ENCODE measurements at regions not wholly inside any gene's neighbourhood (a gene's known extent, or its start where the extent isn't known, plus 50 kb on each side); places are given as distances from the start of the nearest gene placed in this dataset.

GRCh38 chr9:99282406-99282805 is 60.3 kb downstream of the SEC61B start:
- no peak for DNase-seq (ENCODE audit: low spot score)

- DNase-seq (ENCODE audit: low spot score) = no peak
Observed at GRCh38 chr9:99285965-99286364, 63.9 kb downstream of the SEC61B start.

DNA sequence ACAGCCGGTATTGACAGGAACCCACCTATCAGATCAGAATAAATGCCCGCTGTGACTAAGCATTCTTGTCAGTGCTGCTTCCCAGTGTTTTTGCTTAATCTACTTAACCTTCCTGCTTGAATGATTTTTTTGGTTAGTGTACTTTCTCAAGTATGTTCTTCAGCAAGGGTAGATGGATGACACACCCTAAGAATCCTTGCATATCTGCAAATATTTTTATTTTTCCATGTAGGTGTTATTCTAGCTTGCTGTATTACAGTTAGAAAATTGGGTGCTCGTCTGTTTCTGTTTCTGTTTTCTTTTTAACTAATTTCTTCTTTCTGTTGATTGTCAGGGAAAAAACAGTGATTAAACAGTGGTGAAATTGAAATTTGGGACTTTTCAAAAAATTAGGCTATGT is 64.5 kb downstream of the SEC61B start:
- DNase-seq (ENCODE audit: low spot score) = no peak

- no peak for DNase-seq (ENCODE audit: low spot score)
Observed at GRCh38 chr9:99287641-99288040, 65.6 kb downstream of the SEC61B start.

DNA sequence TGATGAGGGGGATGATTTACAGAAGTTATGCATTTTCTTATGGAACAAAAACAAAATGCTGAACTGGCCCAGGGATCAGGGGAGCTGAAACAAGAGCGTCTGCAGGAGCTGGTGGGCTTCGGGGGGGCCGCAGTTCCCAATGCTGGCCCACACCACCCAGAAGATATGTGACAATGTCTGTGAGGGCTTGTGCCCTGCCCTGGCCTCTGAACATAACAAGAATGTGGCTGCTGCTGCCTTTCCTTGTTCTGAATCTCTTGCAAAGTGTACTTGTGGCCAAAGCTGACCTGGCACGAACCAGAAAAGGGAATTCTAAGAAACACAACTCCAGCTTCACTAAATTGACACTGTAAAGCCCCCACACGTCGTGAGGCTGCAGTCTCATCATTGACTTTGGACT is 66.7 kb downstream of the SEC61B start:
- DNase-seq (ENCODE audit: low spot score) = no peak

DNA sequence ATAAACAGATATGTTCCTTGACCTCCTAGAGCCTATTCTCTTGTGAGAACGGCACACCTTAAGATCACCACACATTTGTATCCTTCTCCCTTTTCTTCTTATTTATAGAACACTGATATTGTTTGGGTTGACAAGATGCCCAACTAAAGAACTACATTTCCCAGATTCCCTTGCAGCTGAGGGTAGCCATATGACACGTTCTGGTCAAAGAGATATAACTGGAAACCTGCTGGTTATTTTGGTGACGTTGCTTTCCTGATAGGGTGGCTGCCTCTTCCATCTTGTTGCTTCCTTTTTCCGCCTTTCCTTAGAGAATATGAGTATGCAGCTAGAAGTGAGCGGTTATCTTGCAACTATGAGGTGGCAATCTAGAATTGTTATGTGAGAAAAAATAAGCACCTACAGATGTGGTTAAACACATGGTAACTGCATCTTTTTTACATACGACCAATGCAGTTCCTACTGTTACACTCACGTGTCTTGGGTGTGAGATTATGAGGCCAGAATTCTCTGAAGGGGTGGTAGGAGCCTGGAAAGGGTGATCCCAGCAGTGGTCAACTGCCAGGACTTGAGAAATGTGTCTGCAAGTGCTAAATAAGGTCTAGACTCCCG is 72.9 kb downstream of the SEC61B start:
- no peak for DNase-seq (ENCODE audit: low spot score)

DNA sequence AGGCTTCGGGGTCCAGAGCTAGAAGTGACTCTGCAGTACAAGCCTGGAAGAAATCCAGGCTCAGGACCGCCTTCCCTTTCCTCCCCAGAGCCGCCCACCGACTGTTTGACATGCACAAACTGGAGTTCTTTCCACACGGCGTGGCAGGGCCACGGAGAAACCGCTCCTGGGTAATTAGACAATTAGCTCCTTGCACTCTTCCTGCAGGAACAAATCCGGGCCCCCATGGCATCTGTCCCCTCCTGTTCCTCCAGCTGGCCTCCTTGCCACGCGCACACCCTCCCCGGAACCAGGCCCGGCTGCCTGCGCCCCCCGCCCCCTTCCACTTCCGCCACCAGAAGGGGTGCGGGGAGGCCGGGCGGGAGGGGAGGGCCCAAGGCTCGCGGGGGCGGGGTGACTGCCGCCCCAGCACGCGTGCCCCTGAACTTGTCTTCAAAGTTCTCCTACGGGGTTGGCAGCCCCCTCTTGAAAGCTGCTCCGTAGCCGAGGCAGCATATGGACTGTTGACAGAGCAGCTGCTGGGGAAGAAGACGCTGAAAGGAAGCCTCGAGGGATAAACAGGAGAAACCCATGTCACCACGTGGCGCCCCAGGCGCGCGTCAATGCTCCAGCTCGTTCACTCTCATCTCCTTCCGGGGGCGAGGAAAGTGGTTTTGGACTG is 74.3 kb downstream of the SEC61B start:
- DNase-seq (ENCODE audit: low spot score) = peak; percentile 24

DNA sequence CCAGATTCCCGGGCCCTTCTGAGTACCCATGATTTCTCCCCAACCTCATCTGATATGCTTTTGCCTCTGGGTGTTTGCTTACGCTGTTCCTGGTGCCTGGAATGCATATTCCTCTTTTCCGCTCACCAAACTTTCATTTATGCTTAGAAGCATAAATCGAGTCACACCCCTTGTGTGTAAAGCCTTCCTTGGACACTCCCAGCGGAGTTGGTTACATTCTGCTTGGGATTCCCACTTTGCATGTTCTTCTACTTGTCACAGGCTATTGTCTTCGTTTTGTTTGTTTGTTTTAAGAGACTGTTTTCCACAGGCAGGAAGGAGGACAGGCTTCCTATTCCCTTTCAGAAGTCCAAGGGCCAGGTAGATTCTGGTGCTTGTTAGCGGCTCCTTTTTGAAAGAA is 76.5 kb downstream of the SEC61B start:
- DNase-seq (ENCODE audit: low spot score) = no peak

DNA sequence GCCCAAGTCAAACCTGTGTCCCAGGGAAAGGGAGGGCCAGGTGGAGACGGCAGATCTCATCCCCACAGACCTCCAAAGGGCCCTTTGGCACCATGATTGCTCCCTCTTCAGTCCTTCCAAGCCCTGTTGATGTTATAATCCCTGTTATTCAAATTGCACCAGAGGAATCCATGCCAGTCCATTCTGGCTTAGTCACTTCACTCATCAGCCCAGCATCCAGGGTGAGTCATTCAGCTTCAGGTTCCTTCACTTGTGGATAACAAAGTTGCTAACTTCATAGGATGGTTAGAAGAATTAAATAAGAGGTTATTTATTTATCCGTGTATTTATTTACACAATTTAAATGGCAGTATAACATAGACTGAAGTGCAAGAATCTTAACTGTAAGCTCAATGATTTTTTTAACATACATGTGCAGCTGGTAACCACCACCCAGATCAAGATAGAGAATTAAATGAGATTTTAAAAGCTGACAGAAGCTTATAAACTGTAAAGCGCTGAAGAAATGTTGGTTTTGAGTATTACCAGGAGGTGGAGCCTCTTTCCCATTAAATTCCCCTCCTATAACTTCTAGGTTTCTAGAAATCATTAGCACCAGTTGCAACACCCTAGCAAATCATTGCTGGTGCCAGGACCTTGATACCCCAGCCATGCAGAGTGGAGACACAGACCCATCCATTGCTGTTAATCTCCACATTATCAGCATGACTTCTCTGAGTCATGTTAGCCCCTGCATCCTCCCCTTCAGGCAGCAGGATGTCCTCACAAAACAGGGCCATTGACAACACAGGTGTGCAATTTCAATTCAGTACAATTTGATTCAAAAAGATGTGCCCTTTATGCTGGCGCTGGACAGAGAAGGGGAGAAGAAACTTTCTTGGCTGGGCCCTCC is 77.4 kb downstream of the SEC61B start:
- DNase-seq (ENCODE audit: low spot score) = no peak

DNA sequence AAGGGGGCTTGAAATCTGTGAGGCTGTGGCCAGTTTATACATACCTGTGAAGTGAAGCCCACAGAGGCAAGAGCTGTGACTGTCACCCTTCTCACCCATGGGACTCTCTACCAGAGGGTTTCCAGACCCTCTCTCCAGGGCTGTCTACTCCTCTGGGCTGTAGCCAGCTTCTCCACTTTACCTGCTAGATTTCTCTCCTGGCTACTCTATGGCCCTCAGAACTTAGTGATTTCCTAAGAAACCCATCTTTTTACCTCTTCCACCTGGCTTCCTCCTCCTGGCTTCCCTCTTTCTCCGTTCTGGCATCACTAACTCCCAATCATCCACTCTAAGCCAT is 78.0 kb downstream of the SEC61B start:
- DNase-seq (ENCODE audit: low spot score) = no peak

DNA sequence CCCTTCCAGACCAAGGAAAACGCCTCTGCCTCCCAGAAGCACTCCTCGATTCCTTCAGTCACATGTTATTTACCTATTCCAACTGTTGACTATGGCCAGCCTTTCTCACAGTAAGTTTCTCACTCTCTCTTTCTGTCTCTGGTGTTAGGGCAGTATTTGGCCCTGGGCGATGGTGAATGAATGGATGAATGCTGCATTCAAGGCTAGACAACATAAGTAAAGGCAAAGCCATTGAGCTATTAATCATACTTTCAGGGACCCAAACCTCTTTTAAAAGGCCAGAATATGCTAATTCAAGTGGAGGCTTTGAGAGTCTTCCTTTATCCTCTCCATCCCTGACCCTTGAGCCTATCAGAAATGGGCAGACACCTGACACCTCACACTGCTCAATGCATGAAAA is 78.5 kb downstream of the SEC61B start:
- DNase-seq (ENCODE audit: low spot score) = no peak

- no peak for DNase-seq (ENCODE audit: low spot score)
Observed at GRCh38 chr9:99303177-99303576, 81.1 kb downstream of the SEC61B start.

- no peak for DNase-seq (ENCODE audit: low spot score)
Observed at GRCh38 chr9:99305124-99305523, 83.0 kb downstream of the SEC61B start.

DNA sequence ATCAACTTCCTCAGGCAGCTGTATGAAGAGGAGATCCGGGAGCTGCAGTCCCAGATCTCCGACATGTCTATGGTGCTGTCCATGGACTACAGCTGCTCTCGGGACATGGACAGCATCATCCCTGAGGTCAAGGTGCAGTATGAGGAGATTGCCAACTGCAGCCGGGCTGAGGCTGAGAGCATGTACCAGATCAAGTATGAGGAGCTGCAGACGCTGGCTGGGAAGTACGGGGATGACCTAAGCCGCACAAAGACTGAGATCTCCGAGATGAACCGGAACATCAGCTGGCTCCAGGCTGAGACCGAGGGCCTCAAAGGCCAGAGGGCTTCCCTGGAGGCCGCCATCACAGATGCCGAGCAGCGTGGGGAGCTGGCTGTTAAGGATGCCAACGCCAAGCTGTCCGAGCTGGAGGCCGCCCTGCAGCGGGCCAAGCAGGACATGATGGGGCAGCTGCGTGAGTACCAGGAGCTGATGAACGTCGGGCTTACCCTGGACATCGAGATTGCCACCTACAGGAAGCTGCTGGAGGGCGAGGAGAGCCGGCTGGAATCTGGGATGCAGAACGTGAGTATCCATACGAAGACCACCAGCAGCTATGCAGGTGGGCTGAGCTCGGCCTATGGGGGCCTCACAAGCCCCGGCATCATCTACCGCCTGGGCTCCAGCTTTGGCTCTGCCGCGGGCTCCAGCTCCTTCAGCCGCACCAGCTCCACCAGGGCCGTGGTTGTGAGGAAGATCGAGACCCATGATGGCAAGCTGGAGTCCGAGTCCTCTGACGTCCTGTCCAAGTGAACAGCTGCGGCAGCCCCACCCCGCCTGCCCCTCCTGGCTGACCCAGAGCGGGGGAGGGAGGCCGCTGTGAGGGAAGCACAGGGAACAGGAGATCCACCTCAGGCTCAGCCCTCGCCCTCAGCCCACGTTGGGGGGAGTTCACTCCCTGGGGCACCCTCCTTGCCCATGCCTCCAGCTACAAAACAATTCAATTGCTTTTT is 84.0 kb downstream of the SEC61B start:
- DNase-seq (ENCODE audit: low spot score) = no peak

GRCh38 chr9:99307851-99308250 is 85.8 kb downstream of the SEC61B start:
- no peak for DNase-seq (ENCODE audit: low spot score)

DNA sequence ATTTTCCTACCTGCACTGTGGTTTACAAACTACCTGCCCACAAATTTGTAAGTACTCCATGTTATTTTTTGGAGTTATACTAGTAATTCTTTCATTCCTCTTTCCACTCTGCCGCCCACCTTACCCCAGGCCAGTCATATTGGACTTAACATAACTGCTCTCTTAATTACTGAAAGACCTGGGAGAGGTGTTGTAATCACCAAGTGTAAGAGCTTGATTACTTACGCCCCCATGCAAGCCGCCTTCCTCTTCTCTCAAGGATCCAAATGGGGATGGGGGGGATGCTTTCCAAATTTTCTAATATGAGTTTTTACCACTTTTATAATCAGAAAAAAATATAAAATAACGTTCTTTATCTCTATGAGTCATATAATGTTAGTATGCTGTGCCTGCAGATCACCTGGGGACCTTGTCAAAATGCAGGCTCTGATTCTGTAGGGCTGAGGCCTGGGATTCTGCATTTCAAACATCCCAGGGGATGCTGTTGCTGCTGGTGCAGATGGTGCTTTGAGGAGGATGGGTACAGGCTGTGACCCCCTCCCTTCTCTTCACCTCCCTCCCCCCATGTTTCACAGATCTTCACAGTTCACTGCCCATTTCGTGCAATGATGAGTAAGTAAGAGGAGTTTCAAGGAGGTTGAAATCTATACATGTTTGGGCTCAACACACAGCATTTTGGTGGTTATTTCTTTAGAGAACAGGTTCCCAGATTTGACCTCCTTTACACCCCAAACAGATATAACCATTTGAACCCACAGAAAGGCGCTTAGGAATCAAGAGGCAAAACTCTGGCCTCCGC is 87.3 kb downstream of the SEC61B start:
- no peak for DNase-seq (ENCODE audit: low spot score)

DNA sequence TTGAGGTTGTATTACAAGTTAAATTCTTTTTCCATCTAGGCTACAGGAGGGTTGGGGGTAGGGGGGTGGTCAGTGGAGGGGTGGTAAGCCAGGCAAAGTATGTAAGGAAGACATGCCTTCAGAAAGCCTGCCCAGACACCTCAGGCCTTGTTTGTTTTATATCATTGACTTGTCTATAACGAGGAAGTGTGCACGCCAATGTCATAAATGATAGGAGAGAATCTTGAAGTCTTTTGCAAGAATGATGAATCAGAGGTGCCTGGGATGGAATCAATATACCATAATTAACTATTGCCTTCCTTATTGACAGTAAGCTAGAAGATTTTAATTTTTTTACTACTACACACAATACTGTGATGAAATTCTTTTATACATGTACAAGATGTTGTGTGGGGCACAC is 90.7 kb downstream of the SEC61B start:
- no peak for DNase-seq (ENCODE audit: low spot score)

GRCh38 chr9:99319048-99319447 is 97.0 kb downstream of the SEC61B start:
- DNase-seq (ENCODE audit: low spot score) = no peak

DNA sequence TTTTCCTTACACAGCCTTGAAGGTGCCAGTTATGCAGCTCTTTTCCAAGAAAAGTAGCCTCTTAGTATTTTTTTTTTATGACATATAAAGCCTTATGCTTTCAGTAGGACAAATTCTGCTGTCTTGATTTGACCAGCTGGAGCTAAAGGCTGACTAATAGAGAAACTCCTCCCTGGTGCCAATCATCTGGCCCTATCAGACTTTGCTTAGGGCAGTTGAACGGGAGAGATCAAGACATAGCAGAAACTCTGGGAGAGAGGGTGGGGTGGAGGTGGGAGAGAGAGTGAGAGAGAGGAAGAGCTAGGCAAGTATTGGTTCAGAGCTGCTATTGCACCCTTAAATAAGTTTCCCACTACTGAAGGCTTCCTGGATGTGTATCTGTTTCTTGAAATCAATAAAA is 100.2 kb downstream of the SEC61B start:
- DNase-seq (ENCODE audit: low spot score) = no peak

DNA sequence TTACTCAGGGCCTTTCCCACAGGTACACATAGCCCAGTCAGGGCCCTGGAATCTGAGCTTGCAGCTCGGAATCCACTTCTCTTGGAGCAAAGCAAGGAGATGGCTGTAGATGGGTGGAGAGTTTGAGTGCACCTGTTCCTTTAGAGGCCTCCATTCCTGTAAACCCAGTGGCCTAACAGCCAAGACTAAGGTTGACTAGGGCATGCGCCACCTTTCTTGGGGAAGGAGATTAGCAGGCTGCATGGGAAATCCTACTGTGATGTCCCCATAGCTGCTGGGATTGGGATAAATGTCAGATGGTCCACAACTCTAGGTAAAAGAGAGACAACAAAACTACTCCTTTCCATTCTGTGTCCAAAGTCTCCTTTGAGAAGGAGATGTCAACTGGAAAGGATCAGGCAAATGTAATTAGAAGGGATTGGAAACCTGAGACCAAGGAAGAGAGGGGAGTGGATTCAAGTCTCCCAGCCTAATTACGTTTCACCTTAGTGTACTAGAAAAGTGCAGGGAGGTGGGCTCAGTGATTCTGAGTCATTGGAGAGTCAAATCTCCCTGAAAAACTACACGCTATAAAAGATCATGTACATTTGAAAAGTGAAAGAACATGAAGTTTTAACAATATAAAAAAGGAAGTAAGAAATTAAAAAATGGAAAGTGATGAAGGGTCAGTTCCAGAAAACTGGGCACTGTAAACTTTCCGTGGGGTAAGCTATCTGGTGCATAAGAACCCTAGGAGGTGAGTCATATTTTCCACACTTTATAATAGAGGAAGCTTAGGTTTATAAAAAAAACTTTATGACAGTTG is 104.2 kb downstream of the SEC61B start:
- DNase-seq (ENCODE audit: low spot score) = no peak

DNA sequence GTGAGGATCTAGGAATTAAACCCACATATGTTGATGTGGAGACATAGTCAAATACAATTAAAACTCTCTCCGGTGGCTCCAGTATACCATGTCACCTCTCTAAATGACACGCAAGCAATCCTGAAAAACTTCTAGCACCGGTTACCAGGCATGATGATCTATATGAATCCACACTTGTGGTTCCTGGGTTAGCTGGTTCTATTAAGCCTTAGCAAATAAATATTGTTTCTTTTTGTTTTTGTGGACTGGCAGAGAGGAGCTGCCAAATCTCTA is 104.8 kb downstream of the SEC61B start:
- DNase-seq (ENCODE audit: low spot score) = no peak

All from CD4-positive, alpha-beta T cell treated with Interleukin-6 at 100 ng/mL for 8 hours (primary cell).